ENCODE measurements at regions not wholly inside any gene's neighbourhood (a gene's known extent, or its start where the extent isn't known, plus 50 kb on each side); places are given as distances from the start of the nearest gene placed in this dataset.
"Not testable (repeated sequence)": the region's sequence is repeated elsewhere in the genome, so short reads cannot be mapped to it uniquely, and the experiment has no call there.

- H3K4me1 ChIP-seq; H3K36me3 ChIP-seq; H3K9me3 ChIP-seq; H3K27me3 ChIP-seq; intact Hi-C loops (cut with DNase I); H3K27ac ChIP-seq; H3K4me3 ChIP-seq: not testable (repeated sequence)
- peak; percentile 66 for ATAC-seq
- peak in 2 of 4 donors; percentile 70 to 99 for DNase-seq
- peak; percentile 96 to 98 for TF ChIP-seq CTCF (IDR thresholded peaks at IDR 0.05)
Observed at GRCh38 chr14:106153362-106153955, 627.1 kb downstream of the TMEM121 start.

GRCh38 chr14:106163316-106163715 is 636.9 kb downstream of the TMEM121 start:
- no peak for TF ChIP-seq CTCF (IDR thresholded peaks at IDR 0.05)
- no peak for DNase-seq
- Histone ChIP-seq H3K9me3 (no peaks in the 10 kb centered on the region), H3K4me1 (no peaks in the 10 kb centered on the region), H3K4me3 (no peak overlapping the region), H3K27ac (no peak overlapping the region), H3K27me3 (peaks cover 0 to 28% of the 10 kb centered on the region in 2 donors), H3K36me3 (no peaks in the 10 kb centered on the region)
- ATAC-seq, result no peak
- intact Hi-C loops (cut with DNase I), result no loop called here

- ATAC-seq; H3K27ac ChIP-seq; H3K4me3 ChIP-seq; intact Hi-C loops (cut with DNase I); DNase-seq; H3K4me1 ChIP-seq; H3K9me3 ChIP-seq; H3K36me3 ChIP-seq: not testable (repeated sequence)
- H3K27me3 ChIP-seq, result peaks cover 0 to 29% of the 10 kb centered on the region in 2 donors
Observed at GRCh38 chr14:106163812-106164211, 637.4 kb downstream of the TMEM121 start.

- Histone ChIP-seq H3K27ac (no peak overlapping the region), H3K27me3 (peaks cover 0 to 29% of the 10 kb centered on the region in 2 donors), H3K36me3 (no peaks in the 10 kb centered on the region), H3K9me3 (no peaks in the 10 kb centered on the region), H3K4me3 (no peak overlapping the region), H3K4me1 (no peaks in the 10 kb centered on the region)
- TF ChIP-seq CTCF (IDR thresholded peaks at IDR 0.05), result no peak
- intact Hi-C loops (cut with DNase I), result no loop called here
- DNase-seq (no peak), ATAC-seq (no peak)
Observed at GRCh38 chr14:106166232-106166631, 639.8 kb downstream of the TMEM121 start.

- H3K4me1 ChIP-seq, result no peaks in the 10 kb centered on the region
- intact Hi-C loops (cut with DNase I), result no loop called here
- no peak overlapping the region for H3K4me3 ChIP-seq
- H3K9me3 ChIP-seq, result no peaks in the 10 kb centered on the region
- no peak for ATAC-seq
- TF ChIP-seq CTCF (IDR thresholded peaks at IDR 0.05), result no peak
- no peaks in the 10 kb centered on the region for H3K36me3 ChIP-seq
- H3K27ac ChIP-seq, result no peak overlapping the region
- DNase-seq, result no peak
- H3K27me3 ChIP-seq, result peaks cover 0 to 29% of the 10 kb centered on the region in 2 donors
Observed at GRCh38 chr14:106166650-106167204, 640.3 kb downstream of the TMEM121 start.

All from left lung (tissue), 4 donors.